HepG2 (cell line): ENCODE measurements at regions not wholly inside any gene's neighbourhood (a gene's known extent, or its start where the extent isn't known, plus 50 kb on each side); places are given as distances from the start of the nearest gene placed in this dataset.

Experiments used
- ATAC-seq: fragments of 200-7000 bp; cut with Tn5 transposase; 3 replicates; pipeline ENCODE4 v1.9.1; 2020; ENCODE audit warnings: mild to moderate bottlenecking, moderate library complexity
- BruUV-seq: library from RNA; stranded (reverse); fragments of 400-500 nt; replicated peaks from 2 replicates; lab custom pipeline; 2021; lab: Mats Ljungman, UMichigan
- CTCF ChIA-PET: fragments of 300-600 bp; formaldehyde crosslinking; extraction: SDS; loops from one replicate; lab custom pipeline; 2021; ENCODE audit warnings: low total read pairs, inconsistent platforms, low intra/inter-chr PET ratio; lab: Yijun Ruan, JAX
- POLR2A ChIA-PET: fragments of 350-600 bp; sonication (Branson Sonifier 250); formaldehyde crosslinking; loops from one replicate; lab custom pipeline; 2020; ENCODE audit warnings: antibody characterized with exemption, inconsistent platforms; lab: Yijun Ruan, JAX
- DNase-seq: peaks from one replicate; pipeline ENCODE4 v3.0.0-alpha.2; 2015; ENCODE audit warnings: low spot score
- FAIRE-seq: peaks from 3 replicates; lab custom pipeline; 2011; peaks lifted over from hg19 to GRCh38; lab: Jason Lieb, UNC
- H2AFZ ChIP-seq: one replicate; pipeline ENCODE4 v1.6.1; 2011; ENCODE audit warnings: low read length, inconsistent platforms
- H3K27ac ChIP-seq: fragments of 300-600 bp; 3 replicates; pipeline ENCODE4 v1.8.0; 2011; ENCODE audit warnings: mixed run types, mild to moderate bottlenecking, mixed read lengths, low read length, inconsistent platforms; ENCODE audit not compliant: insufficient read depth; ENCODE audit errors: extremely low read length
- H3K27me3 ChIP-seq, 2 experiments: fragments of 200-600 bp in 1 of 2; 2 replicates in 1 of 2; 3 replicates in 1 of 2; pipeline versions ENCODE4 v1.6.0 to v1.8.0; 2011; ENCODE audit warnings: low read length in 2 of 2, mild to moderate bottlenecking in 2 of 2, moderate library complexity in 2 of 2, inconsistent platforms in 1 of 2; ENCODE audit not compliant: insufficient read depth in 2 of 2, control insufficient read depth in 1 of 2
- H3K36me3 ChIP-seq, 2 experiments: fragments of 200-600 bp in 1 of 2; replicated peaks in 1 of 2; 2 replicates in 1 of 2; 3 replicates in 1 of 2; pipeline versions ENCODE4 v1.5.1 to v1.8.0; 2011; ENCODE audit warnings: low read length in 2 of 2, inconsistent platforms in 1 of 2; ENCODE audit not compliant: insufficient read depth in 2 of 2, control insufficient read depth in 1 of 2
- H3K4me1 ChIP-seq: 2 replicates; pipeline ENCODE4 v1.5.1; 2012; ENCODE audit warnings: low read length, inconsistent platforms; ENCODE audit not compliant: insufficient read depth
- H3K4me2 ChIP-seq: 2 replicates; pipeline ENCODE4 v1.6.0; 2011; ENCODE audit warnings: low read depth, low read length, inconsistent platforms
- H3K4me3 ChIP-seq, 3 experiments: fragments of 200-600 bp in 1 of 3; sonication (generic), shearing (Covaris generic) in 1 of 3; replicated peaks in 1 of 3; 2 replicates each; pipeline ENCODE4 v1.5.1; 2011 to 2016; ENCODE audit warnings: low read length in 3 of 3, inconsistent platforms in 2 of 3, low read depth in 2 of 3, mild to moderate bottlenecking in 2 of 3, control low read depth in 1 of 3, mixed read lengths in 1 of 3; ENCODE audit not compliant: insufficient read depth in 1 of 3
- H3K79me2 ChIP-seq: one replicate; pipeline ENCODE4 v1.6.1; 2011; ENCODE audit warnings: low read length, inconsistent platforms; ENCODE audit not compliant: insufficient read depth
- H3K9ac ChIP-seq: 2 replicates; pipeline ENCODE4 v1.6.0; 2011; ENCODE audit warnings: mild to moderate bottlenecking, low read depth, low read length, inconsistent platforms; ENCODE audit not compliant: insufficient read depth
- H3K9me3 ChIP-seq: 2 replicates; pipeline ENCODE4 v1.5.1; 2012; ENCODE audit warnings: mild to moderate bottlenecking, low read length
- H4K20me1 ChIP-seq: 2 replicates; pipeline ENCODE4 v1.6.0; 2011; ENCODE audit warnings: inconsistent platforms, mild to moderate bottlenecking, low read length, moderate library complexity; ENCODE audit not compliant: insufficient read depth
- ZBTB42 ChIP-seq: sonication (generic); formaldehyde crosslinking; IDR thresholded peaks from 2 replicates; pipeline ENCODE4 v1.5.0; 2020; ENCODE audit warnings: mild to moderate bottlenecking, missing genetic modification reagents
- ZNF264 ChIP-seq: sonication (generic); formaldehyde crosslinking; IDR thresholded peaks from 2 replicates; pipeline ENCODE4 v1.4.0; 2020; ENCODE audit warnings: missing genetic modification reagents
- ZNF780A ChIP-seq: sonication (generic); formaldehyde crosslinking; IDR thresholded peaks from 2 replicates; pipeline ENCODE4 v1.8.0; 2022; ENCODE audit warnings: mild to moderate bottlenecking, missing genetic modification reagents, moderate library complexity
- WGBS: methylation state at CpG from one replicate; pipeline ENCODE4 v1.1.6; 2017; ENCODE audit warnings: low lambda C conversion rate; 5-methylcytosine and 5-hydroxymethylcytosine counted together
- in situ Hi-C: cut with HindIII; loops from 2 replicates; pipeline ENCODE4 v1.10.0; 2017; ENCODE audit warnings: low pct_unique_long_range_greater_than_20kb; ENCODE audit not compliant: extremely low pct_ligation_motif_present
- intact Hi-C: fragments of 100-400 bp; cut with micrococcal nuclease; formaldehyde crosslinking; loops from one replicate; pipeline ENCODE4 v1.10.0; 2022; ENCODE audit not compliant: unreplicated experiment
- TF ChIP-seq, protein P1 (sequence below): sonication (generic); formaldehyde crosslinking; IDR thresholded peaks from 2 replicates; pipeline ENCODE4 v1.4.0; 2020; ENCODE audit warnings: missing genetic modification reagents

DNA sequence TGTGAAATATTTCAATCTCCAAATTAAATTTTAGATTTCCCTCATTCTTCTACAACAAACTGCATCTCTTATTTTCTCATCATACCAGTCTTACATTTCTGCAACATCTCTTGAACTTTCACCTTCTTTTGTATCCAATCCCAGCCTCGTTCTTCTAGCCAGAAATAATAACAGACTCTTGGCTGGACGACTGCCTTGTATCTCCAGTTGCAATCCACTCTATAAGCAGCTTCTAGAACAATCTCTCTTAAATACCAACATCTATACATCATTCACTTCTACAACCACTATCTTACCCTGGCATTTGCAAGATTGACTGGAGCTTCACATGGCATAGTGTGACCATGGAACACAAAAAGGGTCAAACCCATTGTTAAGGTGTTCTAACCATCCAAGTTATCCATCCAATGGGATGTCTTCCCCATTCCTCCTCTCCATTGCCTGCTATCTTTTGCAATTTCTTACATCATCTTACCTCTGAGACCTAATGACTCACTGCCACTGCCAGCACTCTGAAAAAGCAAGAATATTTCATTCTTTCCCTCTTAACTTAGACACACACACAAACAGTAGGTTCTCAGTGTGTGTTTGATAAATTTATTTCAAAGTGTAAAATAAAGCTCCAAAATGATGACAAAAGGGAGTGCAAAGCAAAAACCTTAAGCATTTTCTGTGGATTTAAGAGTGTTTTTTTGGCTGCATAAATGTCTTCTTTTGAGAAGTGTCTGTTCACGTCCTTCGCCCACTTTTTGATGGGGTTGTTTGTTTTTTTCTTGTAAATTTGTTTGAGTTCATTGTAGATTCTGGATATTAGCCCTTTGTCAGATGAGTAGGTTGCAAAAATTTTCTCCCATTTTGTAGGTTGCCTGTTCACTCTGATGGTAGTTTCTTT, 145.6 kb downstream of the METTL4 start:
- in situ Hi-C loops (no loop called here), intact Hi-C loops (no loop called here)
- Histone ChIP-seq H3K27ac (no peak overlapping the region), H3K4me2 (no peak overlapping the region), H3K9ac (no peak overlapping the region), H3K4me1 (no peaks in the 10 kb centered on the region), H3K36me3 (no peaks in the 10 kb centered on the region), H3K79me2 (no peaks in the 10 kb centered on the region), H3K9me3 (peaks cover 8% of the 10 kb centered on the region), H3K27me3 (no peaks in the 10 kb centered on the region; a peak in 1 of 5 replicates), H3K4me3 (no peak overlapping the region), H4K20me1 (no peaks in the 10 kb centered on the region), H2AFZ (no peak overlapping the region)
- FAIRE-seq (no peak), DNase-seq (no peak), ATAC-seq (no peak)
- CTCF ChIA-PET, result no interaction called here
- POLR2A ChIA-PET, result no interaction called here
- BruUV-seq, result no TSS peak
- WGBS, result 3% methylated on average over 4 of the region's 4 CpGs
- TF ChIP-seq, protein P1, sequence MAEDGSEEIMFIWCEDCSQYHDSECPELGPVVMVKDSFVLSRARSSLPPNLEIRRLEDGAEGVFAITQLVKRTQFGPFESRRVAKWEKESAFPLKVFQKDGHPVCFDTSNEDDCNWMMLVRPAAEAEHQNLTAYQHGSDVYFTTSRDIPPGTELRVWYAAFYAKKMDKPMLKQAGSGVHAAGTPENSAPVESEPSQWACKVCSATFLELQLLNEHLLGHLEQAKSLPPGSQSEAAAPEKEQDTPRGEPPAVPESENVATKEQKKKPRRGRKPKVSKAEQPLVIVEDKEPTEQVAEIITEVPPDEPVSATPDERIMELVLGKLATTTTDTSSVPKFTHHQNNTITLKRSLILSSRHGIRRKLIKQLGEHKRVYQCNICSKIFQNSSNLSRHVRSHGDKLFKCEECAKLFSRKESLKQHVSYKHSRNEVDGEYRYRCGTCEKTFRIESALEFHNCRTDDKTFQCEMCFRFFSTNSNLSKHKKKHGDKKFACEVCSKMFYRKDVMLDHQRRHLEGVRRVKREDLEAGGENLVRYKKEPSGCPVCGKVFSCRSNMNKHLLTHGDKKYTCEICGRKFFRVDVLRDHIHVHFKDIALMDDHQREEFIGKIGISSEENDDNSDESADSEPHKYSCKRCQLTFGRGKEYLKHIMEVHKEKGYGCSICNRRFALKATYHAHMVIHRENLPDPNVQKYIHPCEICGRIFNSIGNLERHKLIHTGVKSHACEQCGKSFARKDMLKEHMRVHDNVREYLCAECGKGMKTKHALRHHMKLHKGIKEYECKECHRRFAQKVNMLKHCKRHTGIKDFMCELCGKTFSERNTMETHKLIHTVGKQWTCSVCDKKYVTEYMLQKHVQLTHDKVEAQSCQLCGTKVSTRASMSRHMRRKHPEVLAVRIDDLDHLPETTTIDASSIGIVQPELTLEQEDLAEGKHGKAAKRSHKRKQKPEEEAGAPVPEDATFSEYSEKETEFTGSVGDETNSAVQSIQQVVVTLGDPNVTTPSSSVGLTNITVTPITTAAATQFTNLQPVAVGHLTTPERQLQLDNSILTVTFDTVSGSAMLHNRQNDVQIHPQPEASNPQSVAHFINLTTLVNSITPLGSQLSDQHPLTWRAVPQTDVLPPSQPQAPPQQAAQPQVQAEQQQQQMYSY (CRISPR knock-in tag), result no peak
- TF ChIP-seq ZBTB42 (no peak), ZNF264 (CRISPR knock-in tag) (no peak), ZNF780A (CRISPR knock-in tag) (no peak)
